PC-3 (cell line): ENCODE measurements at regions not wholly inside any gene's neighbourhood (a gene's known extent, or its start where the extent isn't known, plus 50 kb on each side); places are given as distances from the start of the nearest gene placed in this dataset.
A peak's percentile ranks its signal among the peaks of the same experiment; 100 is the strongest.

Source experiments
- ATAC-seq: fragments of 200-7000 bp; cut with Tn5 transposase; 2 replicates; pipeline ENCODE4 v1.9.1; 2020; ENCODE audit warnings: mild to moderate bottlenecking, moderate library complexity
- BruUV-seq: library from RNA; stranded (reverse); fragments of 400-500 nt; replicated peaks from 2 replicates; lab custom pipeline; 2021; lab: Mats Ljungman, UMichigan
- CTCF ChIA-PET: fragments of 300-600 bp; sonication (Branson Sonifier 250); formaldehyde crosslinking; loops from one replicate; lab custom pipeline; 2022; ENCODE audit warnings: antibody characterized with exemption; lab: Charles Lee
- POLR2A ChIA-PET: fragments of 300-600 bp; sonication (Branson Sonifier 250); formaldehyde crosslinking; loops from one replicate; lab custom pipeline; 2022; ENCODE audit warnings: antibody characterized with exemption; ENCODE audit not compliant: unreplicated experiment; lab: Charles Lee
- DNase-seq: peaks from one replicate; pipeline ENCODE4 v3.0.0-alpha.2; 2015
- H2AFZ ChIP-seq: fragments of 300-600 bp; sonication (generic); 2 replicates; pipeline ENCODE4 v1.6.0; 2016; ENCODE audit warnings: antibody characterized with exemption, low read length
- H3F3A ChIP-seq: fragments of 300-600 bp; sonication (generic); one replicate; pipeline ENCODE4 v1.6.0; 2017; ENCODE audit warnings: antibody characterized with exemption, low read length, control low read depth, mild to moderate bottlenecking; ENCODE audit not compliant: unreplicated experiment
- H3K27ac ChIP-seq: fragments of 300-600 bp; sonication (generic); 2 replicates; pipeline ENCODE4 v1.5.1; 2016; ENCODE audit warnings: mild to moderate bottlenecking, low read length
- H3K27me3 ChIP-seq: fragments of 300-600 bp; sonication (generic); 2 replicates; pipeline ENCODE4 v1.6.1; 2016; ENCODE audit warnings: low read length, mixed read lengths
- H3K36me3 ChIP-seq: fragments of 300-600 bp; sonication (generic); 2 replicates; pipeline ENCODE4 v1.6.1; 2016; ENCODE audit warnings: low read depth, mixed run types, low read length, mixed read lengths
- H3K4me1 ChIP-seq: fragments of 300-600 bp; sonication (generic); 2 replicates; pipeline ENCODE4 v1.5.1; 2016; ENCODE audit warnings: low read length; ENCODE audit not compliant: insufficient read depth
- H3K4me2 ChIP-seq: fragments of 300-600 bp; sonication (generic); 2 replicates; pipeline ENCODE4 v1.6.0; 2016; ENCODE audit warnings: low read length
- H3K4me3 ChIP-seq: fragments of 300-600 bp; sonication (generic); 2 replicates; pipeline ENCODE4 v1.5.1; 2016; ENCODE audit warnings: mild to moderate bottlenecking, low read length, mixed read lengths
- H3K79me2 ChIP-seq: fragments of 300-600 bp; sonication (generic); 2 replicates; pipeline ENCODE4 v1.6.1; 2017; ENCODE audit warnings: low read length, mixed read lengths
- H3K9ac ChIP-seq: fragments of 300-600 bp; sonication (generic); 2 replicates; pipeline ENCODE4 v1.6.0; 2016; ENCODE audit warnings: mild to moderate bottlenecking, low read length
- H3K9me2 ChIP-seq: fragments of 300-600 bp; sonication (generic); replicated peaks from 2 replicates; pipeline ENCODE4 v1.6.1; 2016; ENCODE audit warnings: mixed run types, low read length, mixed read lengths
- H3K9me3 ChIP-seq: fragments of 300-600 bp; sonication (generic); 2 replicates; pipeline ENCODE4 v1.6.1; 2016; ENCODE audit warnings: low read length, mixed read lengths
- H4K20me1 ChIP-seq: fragments of 300-600 bp; sonication (generic); 2 replicates; pipeline ENCODE4 v1.6.1; 2016; ENCODE audit warnings: low read length, mixed read lengths
- CTCF ChIP-seq: fragments of 300-600 bp; sonication (generic); conservative IDR thresholded peaks from 2 replicates; pipeline ENCODE4 v1.5.1; 2017; ENCODE audit warnings: antibody characterized with exemption, low read depth, mild to moderate bottlenecking, low read length
- EZH2 ChIP-seq: fragments of 300-600 bp; sonication (generic); IDR thresholded peaks from one replicate; pipeline ENCODE4 v1.6.1; 2017; ENCODE audit warnings: antibody characterized with exemption, mild to moderate bottlenecking, low read length; ENCODE audit not compliant: unreplicated experiment
- EZH2phosphoT487 ChIP-seq: fragments of 300-600 bp; sonication (generic); IDR thresholded peaks from 2 replicates; pipeline ENCODE4 v1.6.1; 2018; ENCODE audit warnings: mild to moderate bottlenecking, antibody characterized with exemption, low read length, borderline replicate concordance
- intact Hi-C: fragments of 100-400 bp; cut with micrococcal nuclease; formaldehyde crosslinking; loops from 2 replicates; pipeline ENCODE4 v1.9.0; 2023

- TF ChIP-seq EZH2, result no peak
- TF ChIP-seq EZH2phosphoT487, result no peak
- TF ChIP-seq CTCF, result no peak
- no peak for DNase-seq
- BruUV-seq, result no TSS peak
- no peak overlapping the region for H3K4me3 ChIP-seq
- intact Hi-C loops, result loop anchor here (2.0 kb wide), 2 partner anchors 65 to 113 kb away; partner anchors contain the start of gene AHCY
- no peaks in the 10 kb centered on the region for H3K9me3 ChIP-seq
- H3K79me2 ChIP-seq, result no peaks in the 10 kb centered on the region
- no peak overlapping the region for H3K4me2 ChIP-seq
- ChIA-PET POLR2A (no interaction called here), CTCF (no interaction called here)
- H4K20me1 ChIP-seq, result no peaks in the 10 kb centered on the region
- no peaks in the 10 kb centered on the region for H3K4me1 ChIP-seq
- H3K27me3 ChIP-seq, result peaks cover 33% of the 10 kb centered on the region
- no peak for ATAC-seq
- no peaks in the 10 kb centered on the region for H3K36me3 ChIP-seq
- no peaks in the 10 kb centered on the region for H3K9me2 ChIP-seq
- no peak overlapping the region for H3K9ac ChIP-seq
- H3F3A ChIP-seq, result no peaks in the 10 kb centered on the region
- no peak overlapping the region for H3K27ac ChIP-seq
- no peak overlapping the region for H2AFZ ChIP-seq
Observed at GRCh38 chr20:34189572-34190163, 51.6 kb upstream of the ASIP start.

- H3K9ac ChIP-seq, result no peak overlapping the region
- no peak overlapping the region for H3K4me3 ChIP-seq
- no peaks in the 10 kb centered on the region for H3K4me1 ChIP-seq
- CTCF ChIA-PET, result interaction anchor here (0.5 to 1.2 kb wide), 7 partner anchors 8 to 309 kb away, joined by 3 to 11 read pairs (median 4); no protein-coding TSS in a partner anchor
- ATAC-seq, result no peak
- no TSS peak for BruUV-seq
- no peak for TF ChIP-seq EZH2
- TF ChIP-seq EZH2phosphoT487, result no peak
- TF ChIP-seq CTCF, result no peak
- H3K9me3 ChIP-seq, result no peaks in the 10 kb centered on the region
- H3K36me3 ChIP-seq, result no peaks in the 10 kb centered on the region
- H3K9me2 ChIP-seq, result no peaks in the 10 kb centered on the region
- no peak for DNase-seq
- H3K79me2 ChIP-seq, result no peaks in the 10 kb centered on the region
- POLR2A ChIA-PET, result no interaction called here
- no peaks in the 10 kb centered on the region for H4K20me1 ChIP-seq
- no peaks in the 10 kb centered on the region for H3F3A ChIP-seq
- H2AFZ ChIP-seq, result no peak overlapping the region
- H3K27ac ChIP-seq, result no peak overlapping the region
- H3K4me2 ChIP-seq, result no peak overlapping the region
- intact Hi-C loops, result loop anchor here (2.0 kb wide), 2 partner anchors 65 to 113 kb away; partner anchors contain the start of gene AHCY
- H3K27me3 ChIP-seq, result peaks cover 30% of the 10 kb centered on the region
Observed at GRCh38 chr20:34190262-34190661, 51.0 kb upstream of the ASIP start.

- no peaks in the 10 kb centered on the region for H3K9me2 ChIP-seq
- H2AFZ ChIP-seq, result no peak overlapping the region
- peak; percentile 84 for DNase-seq
- H3K27ac ChIP-seq, result no peak overlapping the region
- no peaks in the 10 kb centered on the region for H3K36me3 ChIP-seq
- no peaks in the 10 kb centered on the region for H3K4me1 ChIP-seq
- no peaks in the 10 kb centered on the region for H3K9me3 ChIP-seq
- intact Hi-C loops, result loop anchor here (2.0 kb wide), 2 partner anchors 64 to 112 kb away; partner anchors contain the start of gene AHCY
- no peak overlapping the region for H3K4me3 ChIP-seq
- H4K20me1 ChIP-seq, result no peaks in the 10 kb centered on the region
- TF ChIP-seq EZH2, result no peak
- TF ChIP-seq CTCF, result peak; percentile 91
- no peak for TF ChIP-seq EZH2phosphoT487
- BruUV-seq, result no TSS peak
- H3K4me2 ChIP-seq, result no peak overlapping the region
- H3K9ac ChIP-seq, result no peak overlapping the region
- no peaks in the 10 kb centered on the region for H3F3A ChIP-seq
- ATAC-seq, result peak; percentile 100
- no peaks in the 10 kb centered on the region for H3K79me2 ChIP-seq
- POLR2A ChIA-PET, result no interaction called here
- CTCF ChIA-PET, result interaction anchor here (0.5 to 1.2 kb wide), 9 partner anchors 9 to 572 kb away, joined by 3 to 11 read pairs (median 3); no protein-coding TSS in a partner anchor
- peaks cover 26% of the 10 kb centered on the region for H3K27me3 ChIP-seq
Observed at GRCh38 chr20:34190679-34191090, 50.5 kb upstream of the ASIP start.
